Coronary artery (tissue), 2 donors: ENCODE measurements at regions not wholly inside any gene's neighbourhood (a gene's known extent, or its start where the extent isn't known, plus 50 kb on each side); places are given as distances from the start of the nearest gene placed in this dataset.

Experiments used
- DNase-seq: peaks from one replicate; pipeline ENCODE4 v3.0.0-alpha.2; 2017; ENCODE audit warnings: low spot score
- H3K27ac ChIP-seq, 2 donors: fragments of 200-600 bp; sonication (generic); one replicate each; pipeline ENCODE4 v1.5.1; 2016 to 2019
- H3K4me3 ChIP-seq: fragments of 200-600 bp; sonication (generic); 2 replicates; pipeline ENCODE4 v1.5.1; 2016; ENCODE audit warnings: mild to moderate bottlenecking, moderate library complexity
- CTCF ChIP-seq: fragments of 200-600 bp; sonication (generic); IDR thresholded peaks from one replicate; pipeline ENCODE4 v1.5.1; 2019; ENCODE audit warnings: antibody characterized with exemption

- no peak for DNase-seq
- TF ChIP-seq CTCF, result no peak
- Histone ChIP-seq H3K27ac (no peak overlapping the region), H3K4me3 (no peak overlapping the region)
These were observed 427.7 kb downstream of the SH3GL2 start for GRCh38 chr9:18006591-18006990.

GRCh38 chr9:18007621-18008020 lies 428.8 kb downstream of the SH3GL2 start:
- Histone ChIP-seq H3K4me3 (no peak overlapping the region), H3K27ac (no peak overlapping the region)
- DNase-seq, result no peak
- TF ChIP-seq CTCF, result no peak

DNA sequence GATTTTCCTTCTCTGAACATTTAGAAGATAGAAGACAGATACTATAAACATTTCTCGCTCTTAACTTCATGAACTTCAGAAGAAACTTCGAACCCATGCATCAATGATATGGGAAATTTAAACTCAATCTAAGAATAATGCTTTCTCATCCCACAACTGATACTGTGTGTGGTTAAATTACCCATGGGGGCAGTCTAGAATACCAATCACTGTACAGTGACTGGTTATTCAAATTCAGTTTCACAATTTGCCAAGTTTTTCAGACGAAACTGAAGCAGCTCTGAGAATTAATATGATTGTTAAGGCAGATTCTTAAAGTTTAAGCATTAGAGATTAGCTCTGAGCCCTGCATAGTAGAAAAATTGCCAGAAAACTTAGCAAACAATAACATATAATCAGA lies 431.0 kb downstream of the SH3GL2 start:
- Histone ChIP-seq H3K27ac (no peak overlapping the region), H3K4me3 (no peak overlapping the region)
- no peak for DNase-seq
- TF ChIP-seq CTCF, result no peak

DNA sequence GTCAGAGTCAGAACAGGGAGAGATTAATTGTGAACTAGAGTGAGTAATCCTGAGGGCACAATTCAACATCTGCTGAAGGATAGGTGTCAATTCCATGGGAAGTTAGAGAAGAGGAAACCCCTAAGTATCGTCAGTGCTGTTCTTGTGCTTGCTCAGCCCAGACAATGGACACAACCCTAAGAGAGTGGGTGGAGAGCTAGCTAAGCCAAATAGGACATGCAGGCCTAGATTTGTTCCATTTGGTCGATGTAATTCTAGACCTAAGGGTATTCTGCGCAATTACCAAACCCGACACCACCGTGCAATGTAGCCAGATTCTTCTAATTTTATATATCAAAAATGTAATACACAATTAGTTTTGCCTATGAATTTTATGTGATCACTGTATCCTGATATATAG lies 431.6 kb downstream of the SH3GL2 start:
- no peak for TF ChIP-seq CTCF
- DNase-seq, result no peak
- Histone ChIP-seq H3K27ac (no peak overlapping the region), H3K4me3 (no peak overlapping the region)

GRCh38 chr9:18012170-18012569 lies 433.3 kb downstream of the SH3GL2 start:
- Histone ChIP-seq H3K27ac (no peak overlapping the region), H3K4me3 (no peak overlapping the region)
- no peak for DNase-seq
- TF ChIP-seq CTCF, result no peak

GRCh38 chr9:18014556-18014955 lies 435.7 kb downstream of the SH3GL2 start:
- no peak for TF ChIP-seq CTCF
- no peak overlapping the region for H3K27ac ChIP-seq
- H3K4me3 ChIP-seq, result no peak overlapping the region
- DNase-seq, result no peak

GRCh38 chr9:18015116-18015515 lies 436.2 kb downstream of the SH3GL2 start:
- no peak for TF ChIP-seq CTCF
- DNase-seq, result no peak
- H3K27ac ChIP-seq, result no peak overlapping the region
- H3K4me3 ChIP-seq, result no peak overlapping the region
